ENCODE measurements at regions not wholly inside any gene's neighbourhood (a gene's known extent, or its start where the extent isn't known, plus 50 kb on each side); places are given as distances from the start of the nearest gene placed in this dataset.

- no peak for TF ChIP-seq CTCF (conservative IDR thresholded peaks at IDR 0.05; ENCODE audit: low read depth, low read length)
- no peak overlapping the region for H3K4me3 ChIP-seq (ENCODE audit: low read length)
- DNase-seq (ENCODE audit: low read depth), result no peak
Measured at GRCh38 chr2:144705328-144706245, 185.7 kb upstream of the ZEB2 start.

GRCh38 chr2:144704709-144705095 is 184.8 kb upstream of the ZEB2 start:
- no peak for DNase-seq (ENCODE audit: low read depth)
- TF ChIP-seq CTCF (conservative IDR thresholded peaks at IDR 0.05; ENCODE audit: low read depth, low read length), result no peak
- H3K4me3 ChIP-seq (ENCODE audit: low read length), result no peak overlapping the region

- DNase-seq (ENCODE audit: low read depth), result peak; percentile 69
- no peak overlapping the region for H3K4me3 ChIP-seq (ENCODE audit: low read length)
- TF ChIP-seq CTCF (conservative IDR thresholded peaks at IDR 0.05; ENCODE audit: low read depth, low read length), result no peak
Measured at GRCh38 chr2:144703852-144704708, 184.2 kb upstream of the ZEB2 start.

GRCh38 chr2:144702051-144702450 is 182.1 kb upstream of the ZEB2 start:
- DNase-seq (ENCODE audit: low read depth), result no peak
- no peak overlapping the region for H3K4me3 ChIP-seq (ENCODE audit: low read length)

GRCh38 chr2:144701259-144701658 is 181.3 kb upstream of the ZEB2 start:
- DNase-seq (ENCODE audit: low read depth), result no peak
- TF ChIP-seq CTCF (conservative IDR thresholded peaks at IDR 0.05; ENCODE audit: low read depth, low read length), result no peak
- H3K4me3 ChIP-seq (ENCODE audit: low read length), result no peak overlapping the region

More at GRCh38 chr2:144702051-144702450, 182.1 kb upstream of the ZEB2 start:
- no peak for TF ChIP-seq CTCF (conservative IDR thresholded peaks at IDR 0.05; ENCODE audit: low read depth, low read length)

- DNase-seq (ENCODE audit: low read depth), result no peak
- no peak for TF ChIP-seq CTCF (conservative IDR thresholded peaks at IDR 0.05; ENCODE audit: low read depth, low read length)
- H3K4me3 ChIP-seq (ENCODE audit: low read length), result no peak overlapping the region
Measured at GRCh38 chr2:144698156-144698555, 178.2 kb upstream of the ZEB2 start.
